HCT116 (cell line): ENCODE measurements at regions not wholly inside any gene's neighbourhood (a gene's known extent, or its start where the extent isn't known, plus 50 kb on each side); places are given as distances from the start of the nearest gene placed in this dataset.

Source experiments
- ATAC-seq: fragments of 200-7000 bp; cut with Tn5 transposase; 2 replicates; pipeline ENCODE4 v1.9.1; 2020; ENCODE audit warnings: mild to moderate bottlenecking, moderate library complexity
- BruUV-seq: library from RNA; stranded (reverse); fragments of 400-500 nt; replicated peaks from 2 replicates; lab custom pipeline; 2021; lab: Mats Ljungman, UMichigan
- CTCF ChIA-PET: fragments of 300-600 bp; sonication (Branson Sonifier 250); formaldehyde crosslinking; loops from one replicate; lab custom pipeline; 2021; ENCODE audit warnings: antibody characterized with exemption; lab: Charles Lee
- POLR2A ChIA-PET: fragments of 300-600, 350-600 bp; sonication (Branson Sonifier 250); formaldehyde crosslinking; loops from one replicate; lab custom pipeline; 2021; ENCODE audit warnings: antibody characterized with exemption; lab: Charles Lee
- RAD21 ChIA-PET, 2 experiments: fragments of 300-600 bp; sonication (Branson Sonifier 250); formaldehyde crosslinking; loops; one replicate each; lab custom pipeline; 2023; ENCODE audit warnings: low total read pairs in 2 of 2; ENCODE audit not compliant: uncharacterized antibody in 2 of 2, unreplicated experiment in 2 of 2, low non-redundant PET in 1 of 2; lab: Charles Lee
- DNase-seq: peaks from one replicate; pipeline ENCODE4 v3.0.0-alpha.2; 2010; ENCODE audit warnings: low read depth, low spot score
- H2AFZ ChIP-seq: fragments of 200-600 bp; shearing (Covaris generic), sonication (generic); 2 replicates; pipeline ENCODE4 v1.6.1; 2017; ENCODE audit warnings: low read depth, mixed run types, mixed read lengths, antibody characterized with exemption, low read length; ENCODE audit not compliant: poor library complexity, severe bottlenecking
- H3K27ac ChIP-seq: 2 replicates; pipeline ENCODE4 v1.5.1; 2012; ENCODE audit warnings: low read depth, low read length
- H3K27me3 ChIP-seq: fragments of 200-600 bp; sonication (generic); 2 replicates; pipeline ENCODE4 v1.6.1; 2016; ENCODE audit warnings: mixed run types, low read length, mixed read lengths; ENCODE audit not compliant: insufficient read depth
- H3K36me3 ChIP-seq, 2 experiments: fragments of 200-500 bp in 1 of 2; fragments of 200-600 bp in 1 of 2; sonication (Bioruptor generic) in 1 of 2; sonication (generic) in 1 of 2; 2 replicates each; pipeline versions ENCODE4 v1.5.1 to v1.6.1; 2014 to 2016; ENCODE audit warnings: low read length in 2 of 2, inconsistent platforms in 1 of 2, mixed read lengths in 1 of 2, mixed run types in 1 of 2; ENCODE audit not compliant: insufficient read depth in 2 of 2, control insufficient read depth in 1 of 2
- H3K4me1 ChIP-seq, 2 experiments: fragments of 200-600 bp in 1 of 2; sonication (generic) in 1 of 2; 2 replicates each; pipeline versions ENCODE4 v1.5.1 to v1.6.1; 2012 to 2017; ENCODE audit warnings: low read length in 2 of 2, inconsistent platforms in 1 of 2, mild to moderate bottlenecking in 1 of 2, mixed read lengths in 1 of 2, mixed run types in 1 of 2, moderate library complexity in 1 of 2; ENCODE audit not compliant: insufficient read depth in 2 of 2, control insufficient read depth in 1 of 2
- H3K4me2 ChIP-seq: fragments of 200-600 bp; sonication (generic); 2 replicates; pipeline ENCODE4 v1.6.1; 2017; ENCODE audit warnings: mixed run types, low read length, mixed read lengths
- H3K4me3 ChIP-seq, 2 experiments: fragments of 200-600 bp in 1 of 2; sonication (generic) in 1 of 2; replicated peaks in 1 of 2; 2 replicates each; pipeline ENCODE4 v1.5.1; 2011 to 2016; ENCODE audit warnings: low read length in 2 of 2, control low read depth in 1 of 2, low read depth in 1 of 2, mild to moderate bottlenecking in 1 of 2, mixed read lengths in 1 of 2, mixed run types in 1 of 2
- H3K79me2 ChIP-seq: fragments of 200-600 bp; sonication (generic); 2 replicates; pipeline ENCODE4 v1.6.1; 2017; ENCODE audit warnings: mild to moderate bottlenecking, mixed run types, low read length, moderate library complexity, mixed read lengths; ENCODE audit not compliant: insufficient read depth
- H3K9ac ChIP-seq: fragments of 200-600 bp; sonication (generic); 2 replicates; pipeline ENCODE4 v1.6.1; 2016; ENCODE audit warnings: low read length, mixed read lengths
- H3K9me2 ChIP-seq: fragments of 200-600 bp; sonication (generic), shearing (Covaris generic); 2 replicates; pipeline ENCODE4 v1.6.1; 2017; ENCODE audit warnings: mixed run types, mild to moderate bottlenecking, moderate library complexity; ENCODE audit not compliant: insufficient read depth
- H3K9me3 ChIP-seq, 2 experiments: fragments of 200-500 bp in 1 of 2; fragments of 200-600 bp in 1 of 2; sonication (Bioruptor generic) in 1 of 2; sonication (generic) in 1 of 2; 2 replicates each; pipeline ENCODE4 v1.6.1; 2014 to 2017; ENCODE audit warnings: low read length in 2 of 2, mixed read lengths in 2 of 2, inconsistent platforms in 1 of 2, low read depth in 1 of 2, mild to moderate bottlenecking in 1 of 2, mixed run types in 1 of 2, moderate library complexity in 1 of 2; ENCODE audit not compliant: control insufficient read depth in 1 of 2, insufficient read depth in 1 of 2
- H4K20me1 ChIP-seq: fragments of 200-600 bp; sonication (generic), shearing (Covaris generic); 2 replicates; pipeline ENCODE4 v1.6.1; 2017; ENCODE audit warnings: mixed run types, mild to moderate bottlenecking, moderate library complexity; ENCODE audit not compliant: insufficient read depth
- EZH2 ChIP-seq: fragments of 200-600 bp; sonication (generic); IDR thresholded peaks from 2 replicates; pipeline ENCODE4 v1.6.1; 2017; ENCODE audit warnings: antibody characterized with exemption, mixed run types
- FOSL1 ChIP-seq: IDR thresholded peaks from 2 replicates; pipeline ENCODE4 v1.6.1; 2012; ENCODE audit warnings: low read depth
- JUND ChIP-seq: IDR thresholded peaks from 2 replicates; pipeline ENCODE4 v1.6.1; 2012
- POLR2AphosphoS5 ChIP-seq: IDR thresholded peaks from 2 replicates; pipeline ENCODE4 v1.6.1; 2011; ENCODE audit warnings: mild to moderate bottlenecking, low read depth, low read length, moderate library complexity
- REST ChIP-seq: IDR thresholded peaks from 2 replicates; pipeline ENCODE4 v1.6.1; 2012; ENCODE audit warnings: low read depth
- SIN3A ChIP-seq: IDR thresholded peaks from 2 replicates; pipeline ENCODE4 v1.6.1; 2012; ENCODE audit warnings: low read depth
- SRF ChIP-seq: IDR thresholded peaks from 2 replicates; pipeline ENCODE4 v1.6.1; 2012; ENCODE audit warnings: low read depth
- TCF7L2 ChIP-seq: IDR thresholded peaks from 2 replicates; pipeline ENCODE4 v1.7.0; 2011; ENCODE audit warnings: borderline replicate concordance, inconsistent platforms; ENCODE audit not compliant: insufficient read depth, insufficient read length; ENCODE audit errors: extremely low read depth
- YY1 ChIP-seq: IDR thresholded peaks from 2 replicates; pipeline ENCODE4 v1.6.1; 2011; ENCODE audit warnings: low read length, low read depth, moderate library complexity, mild to moderate bottlenecking; ENCODE audit not compliant: insufficient replicate concordance; ENCODE audit errors: extremely low read depth
- intact Hi-C: fragments of 100-400 bp; cut with micrococcal nuclease; formaldehyde crosslinking; loops from 2 replicates; pipeline ENCODE4 v1.10.0; 2022
- TF ChIP-seq, protein P1 (sequence below), 3 experiments: fragments of 200-600 bp in 1 of 3; sonication (generic) in 1 of 3; IDR thresholded peaks in 2 of 3; conservative IDR thresholded peaks in 1 of 3; 2 replicates each; pipeline ENCODE4 v1.5.1; 2012 to 2017; ENCODE audit warnings: low read depth in 2 of 3, low read length in 2 of 3, antibody characterized with exemption in 1 of 3, borderline replicate concordance in 1 of 3, control low read depth in 1 of 3, mild to moderate bottlenecking in 1 of 3, mixed read lengths in 1 of 3, mixed run types in 1 of 3, moderate library complexity in 1 of 3; ENCODE audit not compliant: insufficient read depth in 1 of 3

GRCh38 chr10:60728056-60728455, 50.2 kb upstream of the CDK1 start:
- Histone ChIP-seq H3K9me3 (no peaks in the 10 kb centered on the region), H3K27me3 (no peaks in the 10 kb centered on the region), H3K9me2 (no peaks in the 10 kb centered on the region), H2AFZ (no peak overlapping the region), H3K4me1 (peaks cover 2 to 13% of the 10 kb centered on the region in 2 experiments; a peak in 2 of 4 replicates), H3K36me3 (no peaks in the 10 kb centered on the region), H3K27ac (no peak overlapping the region), H3K4me3 (no peak overlapping the region), H3K79me2 (no peaks in the 10 kb centered on the region), H3K4me2 (no peak overlapping the region), H4K20me1 (no peaks in the 10 kb centered on the region), H3K9ac (no peak overlapping the region)
- ChIA-PET CTCF (no interaction called here), POLR2A (no interaction called here), RAD21 (no interaction called here)
- no TSS peak for BruUV-seq
- DNase-seq (no peak), ATAC-seq (no peak)
- TF ChIP-seq FOSL1: no peak
- no peak for TF ChIP-seq JUND
- TF ChIP-seq POLR2AphosphoS5: no peak
- TF ChIP-seq EZH2: no peak
- TF ChIP-seq, protein P1, sequence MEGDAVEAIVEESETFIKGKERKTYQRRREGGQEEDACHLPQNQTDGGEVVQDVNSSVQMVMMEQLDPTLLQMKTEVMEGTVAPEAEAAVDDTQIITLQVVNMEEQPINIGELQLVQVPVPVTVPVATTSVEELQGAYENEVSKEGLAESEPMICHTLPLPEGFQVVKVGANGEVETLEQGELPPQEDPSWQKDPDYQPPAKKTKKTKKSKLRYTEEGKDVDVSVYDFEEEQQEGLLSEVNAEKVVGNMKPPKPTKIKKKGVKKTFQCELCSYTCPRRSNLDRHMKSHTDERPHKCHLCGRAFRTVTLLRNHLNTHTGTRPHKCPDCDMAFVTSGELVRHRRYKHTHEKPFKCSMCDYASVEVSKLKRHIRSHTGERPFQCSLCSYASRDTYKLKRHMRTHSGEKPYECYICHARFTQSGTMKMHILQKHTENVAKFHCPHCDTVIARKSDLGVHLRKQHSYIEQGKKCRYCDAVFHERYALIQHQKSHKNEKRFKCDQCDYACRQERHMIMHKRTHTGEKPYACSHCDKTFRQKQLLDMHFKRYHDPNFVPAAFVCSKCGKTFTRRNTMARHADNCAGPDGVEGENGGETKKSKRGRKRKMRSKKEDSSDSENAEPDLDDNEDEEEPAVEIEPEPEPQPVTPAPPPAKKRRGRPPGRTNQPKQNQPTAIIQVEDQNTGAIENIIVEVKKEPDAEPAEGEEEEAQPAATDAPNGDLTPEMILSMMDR (IDR thresholded peaks at IDR 0.05 in 2 of 3, conservative IDR thresholded peaks at IDR 0.05 in 1 of 3; ENCODE audit: borderline replicate concordance in 1 of 3, insufficient read depth in 1 of 3, low read depth in 2 of 3, low read length in 2 of 3): no peak
- intact Hi-C loops: no loop called here

DNA sequence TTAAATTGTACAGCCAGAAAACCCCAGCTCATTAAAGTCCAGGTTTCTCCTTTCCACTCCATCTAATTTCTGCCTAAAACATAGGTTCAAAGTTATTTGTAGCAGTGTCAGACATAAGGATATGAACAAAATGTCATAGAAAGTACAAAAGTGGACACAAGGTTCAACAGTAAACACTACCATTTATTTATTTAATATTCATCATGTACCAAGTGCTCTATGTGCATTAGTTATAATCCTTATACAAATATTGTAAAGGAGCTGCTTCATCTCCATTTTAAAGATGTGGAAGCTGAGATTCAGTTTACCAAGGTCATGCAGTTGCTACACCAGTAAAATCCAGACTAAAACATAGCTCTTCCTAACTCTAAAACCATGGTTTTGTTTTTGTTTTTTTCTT, 52.0 kb upstream of the CDK1 start:
- intact Hi-C loops: no loop called here
- no peak for DNase-seq
- no peak overlapping the region for H3K9ac ChIP-seq
- no TSS peak for BruUV-seq
- H3K9me3 ChIP-seq: no peaks in the 10 kb centered on the region
- H2AFZ ChIP-seq: no peak overlapping the region
- ChIA-PET POLR2A (no interaction called here), RAD21 (no interaction called here), CTCF (no interaction called here)
- no peaks in the 10 kb centered on the region for H3K9me2 ChIP-seq
- H3K36me3 ChIP-seq: no peaks in the 10 kb centered on the region
- H3K4me3 ChIP-seq: no peak overlapping the region
- no peak overlapping the region for H3K27ac ChIP-seq
- no peak for TF ChIP-seq POLR2AphosphoS5
- no peak for TF ChIP-seq TCF7L2
- TF ChIP-seq YY1: no peak
- no peak for TF ChIP-seq SIN3A
- no peak for TF ChIP-seq SRF
- TF ChIP-seq FOSL1: no peak
- no peak for TF ChIP-seq REST
- H3K79me2 ChIP-seq: no peaks in the 10 kb centered on the region
- no peak for ATAC-seq
- H3K4me1 ChIP-seq: no peaks in the 10 kb centered on the region
- no peak overlapping the region for H3K4me2 ChIP-seq
- H4K20me1 ChIP-seq: no peaks in the 10 kb centered on the region
- H3K27me3 ChIP-seq: no peaks in the 10 kb centered on the region
